Mesenchymal stem cell (in vitro differentiated cells and primary cell): ENCODE measurements at regions not wholly inside any gene's neighbourhood (a gene's known extent, or its start where the extent isn't known, plus 50 kb on each side); places are given as distances from the start of the nearest gene placed in this dataset. TPM values are rescaled to one million over a fixed set of nuclear protein-coding genes. Genes with fewer than 3 reads are reported as not detected.

Source experiments
- small RNA-seq: library from polyadenylated mRNA; stranded (forward); fragments of <200 nt; extraction: miRNeasy Mini kit (QIAGEN cat#:217004); gene quantifications from one replicate; pipeline ENCODE3, GENCODE V24; 2013; ENCODE audit warnings: low read depth

Small RNA genes lying in the stretch of these regions (small RNA-seq; reads per million reads assigned to genes)
- gene AC021506.2 = not detected
